ENCODE measurements at regions not wholly inside any gene's neighbourhood (a gene's known extent, or its start where the extent isn't known, plus 50 kb on each side); places are given as distances from the start of the nearest gene placed in this dataset.

DNA sequence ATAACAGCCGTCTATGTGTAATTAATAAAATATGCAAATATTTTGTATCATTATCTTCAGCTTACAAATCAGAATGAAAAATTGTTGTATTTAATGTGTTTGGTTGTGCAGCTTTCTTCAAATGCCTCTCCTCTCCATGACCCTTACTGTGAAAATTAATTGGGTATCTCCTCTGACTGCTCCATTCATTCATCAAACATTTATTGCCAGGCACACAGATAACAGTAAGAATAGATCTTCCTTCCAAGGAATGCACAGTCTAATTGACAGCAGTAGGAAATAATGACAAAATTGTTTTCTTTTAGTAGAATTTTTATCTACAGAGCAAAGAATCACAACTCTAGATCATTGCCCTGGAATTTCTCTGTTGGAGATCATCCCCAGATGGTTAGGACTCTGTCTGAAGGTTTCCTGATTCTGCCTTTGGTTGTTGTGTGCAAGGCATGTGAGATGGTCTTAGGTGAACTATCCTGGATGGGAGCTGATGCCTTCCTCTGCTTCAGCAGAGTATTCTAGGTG is 395.0 kb upstream of the FAT1 start:
- TF ChIP-seq ZNF530 (tag by site-specific recombination; IDR thresholded peaks at IDR 0.05; ENCODE audit: low read depth) (no peak), HOXA7 (CRISPR knock-in tag; IDR thresholded peaks at IDR 0.05; ENCODE audit: borderline replicate concordance) (no peak)
- TF ChIP-seq, protein P1, sequence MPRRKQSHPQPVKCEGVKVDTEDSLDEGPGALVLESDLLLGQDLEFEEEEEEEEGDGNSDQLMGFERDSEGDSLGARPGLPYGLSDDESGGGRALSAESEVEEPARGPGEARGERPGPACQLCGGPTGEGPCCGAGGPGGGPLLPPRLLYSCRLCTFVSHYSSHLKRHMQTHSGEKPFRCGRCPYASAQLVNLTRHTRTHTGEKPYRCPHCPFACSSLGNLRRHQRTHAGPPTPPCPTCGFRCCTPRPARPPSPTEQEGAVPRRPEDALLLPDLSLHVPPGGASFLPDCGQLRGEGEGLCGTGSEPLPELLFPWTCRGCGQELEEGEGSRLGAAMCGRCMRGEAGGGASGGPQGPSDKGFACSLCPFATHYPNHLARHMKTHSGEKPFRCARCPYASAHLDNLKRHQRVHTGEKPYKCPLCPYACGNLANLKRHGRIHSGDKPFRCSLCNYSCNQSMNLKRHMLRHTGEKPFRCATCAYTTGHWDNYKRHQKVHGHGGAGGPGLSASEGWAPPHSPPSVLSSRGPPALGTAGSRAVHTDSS (tag by site-specific recombination; IDR thresholded peaks at IDR 0.05), result no peak
- TF ChIP-seq, protein P2, sequence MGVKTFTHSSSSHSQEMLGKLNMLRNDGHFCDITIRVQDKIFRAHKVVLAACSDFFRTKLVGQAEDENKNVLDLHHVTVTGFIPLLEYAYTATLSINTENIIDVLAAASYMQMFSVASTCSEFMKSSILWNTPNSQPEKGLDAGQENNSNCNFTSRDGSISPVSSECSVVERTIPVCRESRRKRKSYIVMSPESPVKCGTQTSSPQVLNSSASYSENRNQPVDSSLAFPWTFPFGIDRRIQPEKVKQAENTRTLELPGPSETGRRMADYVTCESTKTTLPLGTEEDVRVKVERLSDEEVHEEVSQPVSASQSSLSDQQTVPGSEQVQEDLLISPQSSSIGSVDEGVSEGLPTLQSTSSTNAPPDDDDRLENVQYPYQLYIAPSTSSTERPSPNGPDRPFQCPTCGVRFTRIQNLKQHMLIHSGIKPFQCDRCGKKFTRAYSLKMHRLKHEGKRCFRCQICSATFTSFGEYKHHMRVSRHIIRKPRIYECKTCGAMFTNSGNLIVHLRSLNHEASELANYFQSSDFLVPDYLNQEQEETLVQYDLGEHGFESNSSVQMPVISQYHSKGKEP (tag by site-specific recombination; IDR thresholded peaks at IDR 0.05), result no peak

Data from HEK293 (cell line).